HG03571 (cell line): ENCODE measurements at regions not wholly inside any gene's neighbourhood (a gene's known extent, or its start where the extent isn't known, plus 50 kb on each side); places are given as distances from the start of the nearest gene placed in this dataset.

Experiments
- ATAC-seq: cut with Tn5 transposase; IDR thresholded peaks from one replicate; pipeline ENCODE4 v1.9.1; 2021; ENCODE audit not compliant: unreplicated experiment

GRCh38 chr13:107767119-107767518, 448.2 kb downstream of the LIG4 start:
- no peak for ATAC-seq

- no peak for ATAC-seq
Observed at GRCh38 chr13:107765724-107766401, 449.5 kb downstream of the LIG4 start.

- ATAC-seq: no peak
Observed at GRCh38 chr13:107764046-107764445, 451.3 kb downstream of the LIG4 start.

- ATAC-seq: no peak
Observed at GRCh38 chr13:107753748-107754147, 461.6 kb downstream of the LIG4 start.

GRCh38 chr13:107753291-107753690, 462.0 kb downstream of the LIG4 start:
- no peak for ATAC-seq

- ATAC-seq: no peak
Observed at GRCh38 chr13:107743983-107744382, 471.4 kb downstream of the LIG4 start.

- ATAC-seq: no peak
Observed at GRCh38 chr13:107743526-107743925, 471.8 kb downstream of the LIG4 start.

- ATAC-seq: no peak
Observed at GRCh38 chr13:107743100-107743499, 472.2 kb downstream of the LIG4 start.

- no peak for ATAC-seq
Observed at GRCh38 chr13:107742544-107742943, 472.8 kb downstream of the LIG4 start.

GRCh38 chr13:107738004-107738403, 477.3 kb downstream of the LIG4 start:
- no peak for ATAC-seq

- ATAC-seq: no peak
Observed at GRCh38 chr13:107736731-107737130, 478.6 kb downstream of the LIG4 start.

- ATAC-seq: no peak
Observed at GRCh38 chr13:107736170-107736569, 479.2 kb downstream of the LIG4 start.

- no peak for ATAC-seq
Observed at GRCh38 chr13:107734891-107735625, 480.3 kb downstream of the LIG4 start.

- no peak for ATAC-seq
Observed at GRCh38 chr13:107733276-107733675, 482.1 kb downstream of the LIG4 start.

- no peak for ATAC-seq
Observed at GRCh38 chr13:107730813-107731212, 484.5 kb downstream of the LIG4 start.

- ATAC-seq: no peak
Observed at GRCh38 chr13:107721125-107721869, 494.0 kb downstream of the LIG4 start.

- ATAC-seq: no peak
Observed at GRCh38 chr13:107716741-107717140, 498.6 kb downstream of the LIG4 start.

- ATAC-seq: no peak
Observed at GRCh38 chr13:107716241-107716640, 499.1 kb downstream of the LIG4 start.

GRCh38 chr13:107715496-107715895, 499.8 kb downstream of the LIG4 start:
- no peak for ATAC-seq

GRCh38 chr13:107713314-107713713, 502.0 kb downstream of the LIG4 start:
- no peak for ATAC-seq

- no peak for ATAC-seq
Observed at GRCh38 chr13:107712145-107712860, 503.0 kb downstream of the LIG4 start.
